NCI-H345 treated with DMSO at 0.1 percent for 48 hours (cell line): ENCODE measurements at regions not wholly inside any gene's neighbourhood (a gene's known extent, or its start where the extent isn't known, plus 50 kb on each side); places are given as distances from the start of the nearest gene placed in this dataset.
A peak's percentile ranks its signal among the peaks of the same experiment; 100 is the strongest.
"Not testable (repeated sequence)": the region's sequence is repeated elsewhere in the genome, so short reads cannot be mapped to it uniquely, and the experiment has no call there.

Experiments used
- DNase-seq: peaks from one replicate; lab custom pipeline; 2025; ENCODE audit not compliant: unreplicated experiment; lab: John Stamatoyannopoulos, UW

DNA sequence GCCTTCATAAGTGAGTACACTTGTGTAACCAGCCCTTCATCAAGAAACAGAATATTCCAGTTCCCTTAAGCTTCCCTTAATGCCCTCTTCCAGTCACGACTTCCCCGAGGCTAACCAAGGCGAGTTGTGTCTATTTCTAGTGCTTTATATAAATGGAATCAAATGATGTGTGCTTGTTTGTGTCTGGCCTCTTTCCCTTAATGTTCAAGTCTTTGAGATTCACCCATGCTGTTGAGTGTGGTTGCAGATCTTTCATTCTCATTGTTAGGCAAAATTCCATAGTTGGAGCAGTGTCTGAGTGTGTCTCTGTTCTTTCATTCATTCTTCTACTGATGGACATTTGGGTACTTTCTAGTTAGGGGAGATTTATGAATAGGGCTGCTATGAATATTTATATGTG, 135.0 kb downstream of the CEBPB start:
- DNase-seq = no peak

DNA sequence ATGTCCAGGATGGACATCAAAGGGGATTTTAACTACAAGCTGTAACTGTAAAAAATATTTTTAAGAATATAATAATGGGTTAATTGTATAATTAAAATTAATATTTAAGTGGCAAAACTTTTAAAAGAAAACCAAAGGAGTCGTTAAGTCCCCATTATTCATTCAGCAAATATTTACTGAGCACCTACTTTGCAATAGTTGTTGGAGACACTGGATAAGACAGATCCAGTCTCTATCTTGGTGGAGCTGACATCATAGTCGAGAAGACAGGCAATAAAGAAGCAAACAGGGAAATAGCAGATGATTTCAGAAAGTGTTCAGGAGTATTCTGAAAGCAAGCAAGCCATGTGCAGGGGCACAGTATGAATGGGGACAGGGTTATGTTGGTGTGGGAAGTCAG, 137.0 kb downstream of the CEBPB start:
- no peak for DNase-seq

DNA sequence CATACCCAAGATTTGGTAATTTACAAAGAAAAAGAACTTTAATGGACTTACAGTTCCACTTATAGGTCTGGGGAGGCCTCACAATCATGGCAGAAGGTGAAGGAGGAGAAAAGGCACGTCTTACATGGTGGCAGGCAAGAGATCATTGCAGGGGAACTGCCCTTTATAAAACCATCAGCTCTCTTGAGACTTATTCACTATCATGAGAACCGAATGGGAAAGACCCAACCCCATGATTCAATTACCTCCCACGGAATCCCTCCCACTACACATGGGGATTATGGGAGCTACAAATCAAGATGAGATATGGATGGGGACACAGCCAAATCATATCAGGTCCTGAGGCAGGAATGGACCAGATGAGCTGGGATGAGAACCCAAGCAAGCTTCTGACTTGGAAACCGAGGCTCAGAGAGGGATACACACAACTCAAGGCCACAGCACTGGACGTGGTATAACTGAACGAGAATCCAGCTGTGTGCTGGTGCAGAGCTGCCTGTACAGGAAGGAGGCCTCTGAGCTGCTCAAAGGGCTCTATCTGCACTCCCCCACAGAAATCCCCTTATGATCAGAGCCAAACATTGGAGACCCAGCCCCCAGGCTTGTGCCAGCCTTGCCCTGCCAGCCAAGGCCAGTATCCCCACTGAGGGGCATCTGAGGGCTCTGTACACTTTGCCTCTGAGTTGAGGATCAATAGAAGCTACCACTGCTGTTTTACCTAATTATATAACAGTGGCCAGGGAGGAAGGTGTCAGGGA, 137.8 kb downstream of the CEBPB start:
- DNase-seq = no peak

DNA sequence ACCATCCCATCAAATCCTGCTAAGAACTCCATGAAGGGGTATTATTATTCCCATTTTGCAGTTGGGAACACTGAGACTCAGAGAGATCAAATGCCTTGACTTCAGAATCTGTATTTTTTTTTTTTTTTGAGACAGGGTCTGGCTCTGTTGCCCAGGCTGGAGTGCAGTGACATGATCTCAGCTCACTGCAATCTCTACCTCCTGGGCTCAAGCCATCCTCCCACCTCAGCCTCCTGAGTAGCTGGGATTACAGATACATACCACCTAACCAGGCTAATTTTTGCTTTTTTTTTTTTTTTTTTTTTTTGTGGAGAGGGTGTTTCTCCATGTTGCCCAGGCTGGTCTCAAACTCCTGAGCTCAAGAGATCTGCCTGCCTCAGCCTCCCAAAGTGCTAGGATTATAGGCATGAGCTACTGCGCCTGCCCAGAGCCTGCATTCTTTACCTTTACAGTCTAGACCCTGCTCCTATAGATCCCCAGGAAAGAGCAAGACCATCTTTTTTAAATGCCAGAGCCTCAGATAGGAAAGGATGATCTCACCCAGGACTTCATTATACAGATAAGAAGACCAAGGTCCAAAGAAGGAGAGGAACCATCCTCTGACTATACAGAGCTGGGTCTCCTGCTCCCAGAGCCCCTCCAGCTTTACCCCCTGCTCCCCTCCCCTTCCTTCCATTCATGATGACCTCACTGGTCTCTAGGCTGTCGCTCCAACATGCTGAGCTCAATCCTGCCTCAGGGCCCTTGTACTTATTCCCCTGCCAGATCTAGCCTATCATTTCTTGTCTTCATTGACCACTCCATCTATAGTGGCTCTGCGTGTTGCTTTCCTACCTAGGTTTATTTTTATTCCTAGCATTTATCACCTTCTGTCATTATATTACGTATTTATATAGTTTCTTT, 138.6 kb downstream of the CEBPB start:
- no peak for DNase-seq

DNA sequence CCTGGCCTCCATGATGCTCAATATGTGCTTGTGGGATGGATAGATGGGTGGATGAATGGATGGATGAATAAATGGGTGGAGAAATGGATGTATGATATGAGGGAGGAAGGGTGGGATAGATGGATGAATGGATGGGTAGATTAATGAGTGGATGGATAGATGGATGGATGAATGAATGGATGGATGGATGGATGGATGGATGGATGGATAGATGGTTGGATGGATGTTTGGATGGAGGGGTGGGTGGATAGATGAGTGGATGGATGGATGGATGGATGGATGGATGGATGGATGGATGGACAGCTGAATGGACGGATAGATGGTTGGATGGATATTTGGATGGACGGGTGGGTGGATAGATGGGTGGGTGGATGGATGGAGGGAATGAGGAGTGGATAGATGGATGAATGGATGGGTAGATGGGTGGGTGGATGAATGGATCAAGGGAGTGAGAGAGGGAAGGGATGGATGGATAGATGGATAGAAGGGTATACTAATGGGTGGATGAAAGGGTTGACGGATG, 139.4 kb downstream of the CEBPB start:
- DNase-seq = no peak

DNA sequence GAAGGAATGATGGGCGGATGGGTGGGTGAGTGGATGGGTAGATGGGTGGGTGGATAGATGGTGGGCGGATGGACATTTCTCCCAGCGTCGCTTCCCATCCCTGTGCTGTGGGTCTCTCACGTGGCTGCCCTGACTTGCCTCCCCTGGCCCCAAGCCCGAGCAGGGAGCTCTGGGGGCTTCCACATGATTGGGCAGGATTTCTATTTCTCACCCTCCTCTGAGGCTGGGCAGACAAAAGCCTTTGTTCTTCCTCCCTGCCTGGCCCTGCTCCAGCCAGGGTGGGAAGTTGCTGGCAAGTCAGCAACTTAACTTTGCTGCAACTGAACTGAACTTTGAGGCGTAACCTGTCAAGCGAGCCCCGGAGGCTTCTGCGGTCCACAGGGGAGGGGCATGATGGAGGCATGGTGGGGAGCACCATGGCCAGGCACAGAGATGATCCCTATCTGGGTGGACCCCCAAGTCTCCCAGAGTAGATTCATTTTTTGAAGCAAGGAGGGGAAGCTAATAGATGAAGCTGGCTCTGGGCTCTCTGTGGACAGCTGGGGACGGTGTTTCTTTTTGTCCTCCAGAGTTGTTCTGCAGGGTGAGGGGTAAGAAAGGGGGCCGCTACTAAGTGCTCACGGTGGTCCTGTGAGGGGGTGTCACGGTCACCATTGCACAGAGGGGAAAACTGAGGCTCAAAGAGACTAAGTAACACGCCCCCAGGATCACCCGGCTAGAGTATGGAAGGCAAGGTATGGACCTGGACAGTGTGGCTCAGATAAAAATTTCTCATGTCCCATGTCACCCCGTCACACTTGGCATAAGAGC, 140.1 kb downstream of the CEBPB start:
- DNase-seq = no peak

DNA sequence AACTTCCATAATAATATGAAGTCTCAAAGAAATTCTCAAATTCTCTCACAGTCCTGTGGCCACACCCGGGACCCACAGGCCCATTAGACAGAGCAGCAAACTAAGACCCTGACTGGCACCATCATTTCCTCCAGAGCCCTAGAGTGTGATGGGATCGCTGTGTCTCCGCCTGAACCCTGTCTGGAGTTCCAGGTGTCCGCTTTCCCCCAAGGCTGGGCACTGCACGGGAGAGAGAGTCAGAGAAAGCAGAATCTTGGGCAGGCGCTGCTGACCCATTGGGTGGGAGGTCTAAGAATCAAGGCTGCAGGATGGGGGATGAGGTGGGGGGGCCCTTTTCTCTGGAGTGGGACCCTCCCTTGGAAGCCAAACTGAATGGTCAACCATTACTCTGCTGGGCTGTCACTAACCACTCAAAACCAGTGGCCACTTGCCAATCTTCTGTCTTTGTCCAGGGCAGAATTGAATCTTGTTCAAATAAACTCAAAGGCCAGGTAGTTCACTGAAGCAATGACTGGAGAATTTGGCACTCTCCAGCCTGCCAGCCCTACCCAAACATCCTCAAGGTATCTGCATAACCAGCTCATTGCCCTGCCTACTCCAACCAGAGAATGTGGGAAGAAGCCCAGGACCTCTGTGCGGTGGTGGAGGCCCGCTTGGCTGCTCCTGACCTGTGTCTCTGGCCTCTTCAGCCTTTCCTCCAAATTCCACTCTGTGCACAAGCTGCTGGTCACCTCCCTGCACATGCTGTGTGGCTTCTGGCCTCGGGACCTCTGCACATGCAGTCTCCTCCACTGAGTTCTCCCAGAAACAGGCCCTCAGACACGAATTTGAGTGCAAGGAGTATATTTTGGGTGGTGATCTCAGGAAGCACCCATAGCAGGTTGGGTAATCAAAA, 141.1 kb downstream of the CEBPB start:
- no peak for DNase-seq

DNA sequence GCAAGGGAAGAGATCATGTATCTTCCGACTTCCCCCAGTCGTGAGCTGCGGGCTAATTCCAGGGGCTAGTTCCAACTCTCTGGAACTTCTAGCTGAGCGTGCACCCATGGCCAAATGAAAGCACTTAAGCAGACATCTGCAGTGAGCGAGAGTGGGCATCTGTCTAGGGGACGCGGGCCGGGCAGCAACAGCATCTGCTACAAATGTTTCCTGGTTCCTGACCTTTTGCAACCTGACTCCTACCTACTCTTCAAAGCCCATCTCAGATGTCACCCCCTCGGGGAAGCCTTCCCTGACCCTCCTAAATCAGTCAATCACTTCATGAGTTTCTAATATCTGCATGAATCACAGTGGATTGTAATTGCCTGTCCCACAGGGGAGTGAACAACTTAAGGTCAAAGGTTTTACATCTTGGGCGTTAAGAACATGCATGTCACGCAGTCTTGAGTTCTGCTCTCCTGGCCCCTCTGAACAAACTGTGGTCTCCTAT, 141.9 kb downstream of the CEBPB start:
- no peak for DNase-seq

DNA sequence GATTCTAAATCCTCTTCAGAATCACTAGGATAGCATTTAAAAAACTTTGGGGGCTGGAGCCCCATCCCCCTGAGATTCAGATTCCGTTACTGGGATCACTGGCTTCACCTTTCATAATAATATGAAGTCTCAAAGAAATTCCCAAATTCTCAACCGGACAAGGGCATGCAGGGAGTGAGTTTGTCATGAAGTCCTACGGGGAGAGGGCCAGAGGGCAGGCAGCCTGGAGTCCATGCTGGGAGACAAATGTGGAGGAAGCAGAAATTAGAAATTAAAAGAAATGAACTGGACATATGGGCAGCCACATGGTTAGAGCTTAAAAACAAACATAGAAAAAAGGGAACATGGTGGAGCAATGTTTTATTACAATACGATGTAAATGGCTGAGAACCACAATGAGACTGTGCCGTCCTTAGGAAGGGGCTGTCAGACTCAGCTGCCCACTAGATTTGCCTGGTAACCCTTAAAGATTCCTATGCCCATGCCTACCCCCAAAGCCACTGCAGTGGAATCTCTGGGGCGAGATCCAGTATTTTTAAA, 142.6 kb downstream of the CEBPB start:
- DNase-seq = no peak

DNA sequence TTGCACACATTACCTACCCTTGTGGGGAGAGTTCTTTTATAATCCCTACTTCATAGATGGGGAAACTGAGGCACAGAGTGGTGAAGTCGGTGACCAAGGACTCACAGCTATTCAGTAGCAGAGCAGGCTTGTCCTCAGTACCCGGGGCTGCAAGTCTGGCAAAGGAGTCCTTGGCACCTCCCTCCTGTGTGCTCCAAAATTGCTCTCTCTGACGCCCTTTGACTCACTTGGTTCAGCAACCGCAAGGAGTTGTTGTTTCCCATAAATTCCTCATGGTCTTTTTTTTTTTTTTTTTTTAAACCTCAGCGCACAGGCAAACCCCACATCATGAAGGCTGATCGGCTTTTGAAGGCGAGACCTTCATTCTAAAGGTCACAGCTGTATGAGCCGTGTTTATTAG, 143.2 kb downstream of the CEBPB start:
- no peak for DNase-seq

DNA sequence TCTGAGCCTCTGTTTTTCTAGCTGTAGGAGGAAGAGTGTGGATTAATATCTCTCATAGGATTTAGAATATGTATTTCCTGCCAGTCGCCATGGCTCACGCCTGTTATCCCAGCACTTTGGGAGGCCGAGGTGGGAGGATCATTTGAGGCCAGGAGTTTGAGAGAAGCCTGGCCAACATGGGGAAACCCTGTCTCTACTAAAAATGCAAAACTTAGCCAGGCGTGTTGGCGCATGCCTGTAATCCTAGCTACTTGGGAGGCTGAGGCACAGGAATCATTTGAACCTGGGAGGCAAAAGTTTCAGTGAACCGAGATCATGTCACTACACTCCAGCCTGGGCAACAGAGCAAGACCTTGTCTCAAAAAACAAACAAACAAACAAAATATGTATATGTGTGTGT, 143.9 kb downstream of the CEBPB start:
- DNase-seq = not testable (repeated sequence)

DNA sequence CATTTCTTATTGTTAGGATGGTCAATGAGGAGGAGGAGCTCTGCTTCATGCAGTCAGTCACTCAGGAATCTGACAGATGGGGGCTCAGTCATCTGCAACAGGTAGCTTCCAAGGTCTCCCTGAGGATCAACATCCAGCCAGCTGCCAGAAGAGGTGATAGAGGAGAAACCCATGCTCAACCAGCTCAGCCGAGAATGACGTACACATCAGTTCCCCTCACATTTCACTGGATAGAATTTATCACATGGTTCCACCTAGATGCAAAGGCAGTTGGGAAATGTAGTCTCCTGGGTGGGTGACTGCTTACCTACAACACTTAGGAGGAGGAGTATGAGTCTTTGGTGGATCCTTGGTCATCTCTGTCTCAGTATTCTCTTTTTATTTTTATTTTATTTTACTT, 144.5 kb downstream of the CEBPB start:
- DNase-seq = peak; percentile 43

DNA sequence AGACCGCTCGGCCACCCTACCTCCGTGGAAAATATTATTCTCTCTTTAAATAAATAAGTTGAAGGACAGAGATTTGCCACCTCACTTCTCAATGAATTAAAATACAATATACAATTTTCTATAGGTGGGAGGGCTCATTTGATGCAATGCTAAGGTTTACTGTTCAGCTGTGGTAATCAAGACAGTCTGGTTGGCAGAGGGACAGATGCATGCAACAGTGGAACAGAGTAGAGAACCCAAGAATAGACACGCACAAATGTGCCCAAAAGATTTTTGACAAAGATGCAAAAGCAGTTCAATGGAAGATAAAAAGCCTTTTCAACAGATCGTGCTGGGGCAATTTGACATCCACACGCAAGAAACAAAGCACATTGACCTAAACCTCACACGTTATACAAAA, 145.2 kb downstream of the CEBPB start:
- no peak for DNase-seq

DNA sequence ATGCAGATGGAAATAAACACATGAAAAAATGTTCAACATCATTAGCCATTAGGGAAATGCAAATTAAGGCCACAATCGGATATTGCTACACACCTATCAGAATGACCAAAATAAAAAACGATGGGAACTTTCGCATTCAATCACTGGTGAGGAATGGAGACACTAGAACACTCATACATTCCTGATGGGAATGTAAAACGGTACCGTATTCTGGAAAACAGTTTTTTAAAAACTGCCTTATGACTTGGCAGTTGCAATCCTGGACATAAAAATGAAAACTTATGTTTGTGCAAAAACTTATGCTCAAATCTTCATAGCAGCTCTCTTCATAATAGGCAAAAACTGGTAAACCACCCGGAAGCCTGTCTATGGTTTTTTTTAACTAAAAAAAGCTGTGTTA, 146.0 kb downstream of the CEBPB start:
- DNase-seq = no peak

DNA sequence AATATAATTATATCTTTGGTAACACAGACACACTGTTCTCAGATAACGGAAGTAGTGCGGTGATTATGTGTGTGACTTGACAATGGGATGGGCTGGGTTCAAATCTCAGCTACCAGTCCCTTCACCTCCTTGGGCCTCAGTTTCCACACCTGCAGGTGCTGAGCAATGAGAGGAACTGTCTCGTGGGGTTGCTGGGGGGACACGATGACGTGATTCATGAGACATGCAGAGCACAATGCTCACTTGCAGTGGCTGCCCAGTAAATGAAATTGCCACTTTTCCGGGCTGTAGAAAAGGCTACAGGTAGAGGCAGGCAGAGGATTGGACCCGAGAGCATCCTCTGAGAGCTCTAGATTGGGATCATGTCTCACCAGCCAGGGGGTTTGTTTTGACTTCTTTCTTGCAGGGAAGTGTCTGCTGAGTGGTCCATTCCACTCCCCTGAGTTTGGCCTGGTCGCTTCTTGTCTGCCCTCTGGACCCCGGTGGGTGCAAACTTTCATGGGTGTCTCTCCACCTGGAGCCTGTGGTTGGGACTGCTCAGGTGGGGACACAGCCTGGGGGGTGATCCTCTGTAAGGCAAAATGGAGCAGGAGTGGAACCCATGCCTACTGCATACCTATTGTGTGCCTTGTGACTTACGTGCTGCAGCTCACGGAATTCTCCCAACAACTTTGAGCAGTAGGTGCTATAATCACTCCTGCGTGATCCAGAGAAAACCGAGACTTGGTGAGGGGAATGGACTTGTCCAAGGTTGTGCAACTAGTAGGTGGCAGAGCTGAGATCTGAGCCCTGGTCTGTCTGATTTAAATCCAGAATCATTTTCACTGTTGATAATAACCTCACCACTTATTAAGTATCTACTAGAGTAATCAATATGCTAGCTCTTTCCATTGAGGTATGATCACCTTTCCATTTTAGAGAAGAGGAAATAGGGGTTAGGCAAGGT, 147.2 kb downstream of the CEBPB start:
- DNase-seq = no peak

DNA sequence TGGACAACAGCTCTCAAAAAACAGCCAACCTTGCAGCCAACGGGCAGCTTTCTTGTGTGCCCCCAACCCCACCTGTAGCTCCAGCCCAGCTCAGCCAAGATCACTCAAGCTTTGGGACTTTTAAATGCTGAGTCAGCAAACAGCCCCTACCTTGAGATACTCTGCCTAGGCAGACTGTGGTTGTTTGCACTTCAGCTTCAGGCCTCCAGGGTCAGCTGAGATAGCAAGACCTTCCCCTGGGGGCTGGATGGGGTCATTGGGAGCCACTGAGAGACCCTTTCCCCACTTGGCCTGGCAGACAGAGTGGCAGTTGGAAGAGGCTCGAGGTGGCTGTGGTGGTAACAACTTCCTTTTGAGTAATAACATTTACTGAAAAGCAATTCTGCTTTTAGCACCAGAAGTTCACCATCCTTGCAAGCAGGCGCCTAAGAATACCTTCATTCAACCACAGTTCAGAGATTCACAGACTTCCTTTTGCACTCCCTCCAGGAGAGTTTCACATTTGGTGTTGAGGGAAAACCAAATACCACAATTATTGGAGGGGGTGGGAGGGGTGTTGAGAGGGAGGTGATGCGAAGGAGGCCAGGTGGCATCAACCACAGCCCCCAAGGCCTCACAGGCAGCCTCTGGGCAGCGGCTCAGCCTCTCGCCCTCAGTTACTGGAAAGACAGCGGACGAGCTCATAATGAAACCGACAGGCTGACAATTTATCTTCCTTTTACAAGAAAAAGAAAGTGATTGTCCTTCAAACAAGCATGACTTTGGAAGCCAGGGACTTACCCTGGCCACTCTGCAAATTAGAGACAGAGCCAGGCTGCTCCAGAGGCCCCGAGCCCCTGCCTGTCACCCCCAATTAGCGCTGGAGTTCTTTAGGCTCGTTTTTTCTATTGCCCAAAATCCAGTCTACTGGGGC, 148.1 kb downstream of the CEBPB start:
- DNase-seq = no peak

DNA sequence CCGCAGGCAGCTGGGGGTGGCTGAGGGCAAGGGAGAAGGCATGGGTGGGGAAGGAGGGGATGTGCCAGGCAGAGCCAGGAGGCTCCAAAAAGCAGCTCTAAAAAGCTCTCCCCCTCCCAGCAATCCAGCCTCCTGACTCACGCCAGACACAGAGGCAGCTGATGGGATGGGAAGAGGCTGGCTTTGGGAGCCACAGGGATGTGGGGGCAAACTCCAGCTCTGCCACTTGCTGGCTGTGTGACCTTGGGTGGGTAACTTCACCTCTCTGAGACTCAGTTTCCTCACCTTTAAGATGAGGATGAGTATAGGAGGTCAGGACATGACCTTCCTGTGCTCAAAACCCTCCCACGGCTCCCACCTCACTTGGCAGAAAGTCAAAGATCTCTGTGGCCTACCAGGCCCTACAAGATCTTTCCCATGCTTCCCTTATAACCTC, 148.9 kb downstream of the CEBPB start:
- no peak for DNase-seq

DNA sequence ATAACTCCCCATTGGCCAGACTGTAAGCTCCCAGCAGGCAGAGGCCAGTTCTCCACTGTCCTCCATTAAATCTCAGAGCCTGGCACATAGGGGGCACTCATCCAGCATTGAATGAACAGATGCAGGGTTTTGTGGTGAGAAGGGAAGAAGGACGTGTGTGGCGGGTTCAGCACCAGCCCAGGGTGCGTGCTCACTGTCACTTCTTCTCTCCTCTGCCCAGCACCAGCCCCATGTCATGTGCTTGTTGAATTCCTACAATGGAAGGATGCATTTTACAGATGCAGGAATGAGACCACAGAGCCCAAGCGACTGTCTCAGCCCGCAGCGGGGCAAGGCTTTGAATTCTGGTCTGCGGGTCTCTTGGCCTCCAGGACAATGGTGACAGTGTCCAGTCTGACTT, 149.9 kb downstream of the CEBPB start:
- DNase-seq = no peak
